Activated CD4-positive, alpha-beta memory T cell treated with anti-CD3 and anti-CD28 coated beads for 36 hours (primary cell): ENCODE measurements at regions not wholly inside any gene's neighbourhood (a gene's known extent, or its start where the extent isn't known, plus 50 kb on each side); places are given as distances from the start of the nearest gene placed in this dataset.

Experiments
- CTCF ChIA-PET: fragments of 350-600 bp; sonication (Branson Sonifier 250); formaldehyde crosslinking; loops from one replicate; lab custom pipeline; 2021; ENCODE audit warnings: antibody characterized with exemption, inconsistent platforms; lab: Charles Lee
- POLR2A ChIA-PET: fragments of 350-600 bp; sonication (Branson Sonifier 250); formaldehyde crosslinking; loops from one replicate; lab custom pipeline; 2021; ENCODE audit warnings: antibody characterized with exemption; lab: Charles Lee
- DNase-seq: peaks from one replicate; pipeline ENCODE4 v3.0.0-alpha.2; 2020
- H3K27ac Mint-ChIP-seq: one replicate; pipeline ENCODE4 v1.8.0; 2021; ENCODE audit warnings: mixed read lengths
- H3K27me3 Mint-ChIP-seq: one replicate; pipeline ENCODE4 v1.8.0; 2021; ENCODE audit warnings: mixed read lengths
- H3K36me3 Mint-ChIP-seq: one replicate; pipeline ENCODE4 v1.8.0; 2021; ENCODE audit warnings: mixed read lengths
- H3K4me1 Mint-ChIP-seq: one replicate; pipeline ENCODE4 v1.8.0; 2021; ENCODE audit warnings: low read depth, mixed read lengths
- H3K4me3 Mint-ChIP-seq: one replicate; pipeline ENCODE4 v1.8.0; 2021; ENCODE audit warnings: mild to moderate bottlenecking, mixed read lengths
- H3K9me3 Mint-ChIP-seq: one replicate; pipeline ENCODE4 v1.8.0; 2021; ENCODE audit warnings: mixed read lengths
- intact Hi-C: fragments of 100-400 bp; cut with micrococcal nuclease; formaldehyde crosslinking; loops from one replicate; pipeline ENCODE4 v1.15.1; 2023

DNA sequence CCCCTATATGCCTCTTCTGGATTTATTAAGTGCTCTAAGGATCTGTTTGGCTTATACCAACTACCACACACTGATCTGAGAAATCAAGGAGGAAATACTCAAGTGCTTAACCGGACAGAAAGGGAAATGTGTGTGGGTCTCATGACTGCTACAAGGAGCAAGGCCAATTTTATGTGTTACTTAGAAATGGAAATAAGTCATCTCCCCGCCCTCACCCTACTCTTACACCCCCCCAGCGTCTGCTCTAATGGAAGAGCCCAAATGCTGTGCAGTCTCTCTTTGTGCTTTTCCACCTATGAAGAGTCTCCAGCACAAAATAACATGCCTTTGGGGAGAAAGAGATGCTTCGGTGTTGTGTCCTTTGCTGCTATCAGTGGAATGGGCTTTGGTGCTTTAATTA lies 428.8 kb upstream of the ARID1B start:
- DNase-seq, result no peak
- POLR2A ChIA-PET, result no interaction called here
- intact Hi-C loops, result no loop called here
- H3K36me3 Mint-ChIP-seq, result no peaks in the 10 kb centered on the region
- H3K27ac Mint-ChIP-seq, result no peak overlapping the region
- no peaks in the 10 kb centered on the region for H3K9me3 Mint-ChIP-seq
- no peaks in the 10 kb centered on the region for H3K4me1 Mint-ChIP-seq
- no peaks in the 10 kb centered on the region for H3K27me3 Mint-ChIP-seq
- CTCF ChIA-PET, result no interaction called here
- H3K4me3 Mint-ChIP-seq, result no peak overlapping the region

DNA sequence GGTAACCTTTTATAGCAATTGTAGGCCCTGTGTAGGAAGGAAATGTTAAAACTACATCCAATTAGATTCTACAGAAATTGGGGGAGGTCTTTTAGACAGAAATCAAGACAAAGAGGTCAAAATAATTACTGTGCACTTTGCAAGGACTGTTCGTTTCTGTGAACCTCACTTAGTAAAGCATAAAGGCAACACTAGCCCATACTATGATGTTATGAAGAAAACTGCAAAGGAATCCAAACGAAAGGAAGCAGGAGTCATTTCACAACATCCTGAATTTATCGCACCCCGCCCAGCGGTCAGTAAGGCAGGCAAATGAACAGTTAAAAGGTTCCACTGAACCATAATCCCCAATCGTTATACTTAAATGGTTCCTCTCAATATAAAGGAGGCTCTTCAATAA lies 429.5 kb upstream of the ARID1B start:
- ChIA-PET CTCF (no interaction called here), POLR2A (no interaction called here)
- H3K9me3 Mint-ChIP-seq, result no peaks in the 10 kb centered on the region
- H3K27me3 Mint-ChIP-seq, result no peaks in the 10 kb centered on the region
- no peak overlapping the region for H3K4me3 Mint-ChIP-seq
- no peak for DNase-seq
- no peaks in the 10 kb centered on the region for H3K36me3 Mint-ChIP-seq
- intact Hi-C loops, result no loop called here
- no peak overlapping the region for H3K27ac Mint-ChIP-seq
- no peaks in the 10 kb centered on the region for H3K4me1 Mint-ChIP-seq

DNA sequence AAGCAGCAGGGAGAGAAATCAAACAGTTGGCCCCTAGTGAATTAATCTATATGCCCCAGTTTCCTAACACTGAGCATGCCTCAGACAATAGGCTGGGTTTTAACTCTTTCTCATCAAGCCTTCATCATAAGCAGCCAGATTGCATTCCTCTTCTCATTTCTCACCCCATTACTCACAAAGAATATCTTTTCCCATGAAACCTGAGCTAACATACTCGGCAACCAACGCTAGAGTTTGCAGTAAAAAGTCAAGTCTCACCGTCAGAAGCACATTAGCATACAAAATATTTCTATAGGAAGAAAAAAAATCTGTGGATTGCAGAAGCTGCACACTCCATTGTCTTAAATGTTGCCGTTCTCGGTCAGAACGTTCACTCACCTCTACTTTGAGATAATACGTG lies 429.9 kb upstream of the ARID1B start:
- DNase-seq, result no peak
- ChIA-PET POLR2A (no interaction called here), CTCF (interaction anchor here (0.6 kb wide), 1 partner anchor 441 kb away, joined by 3 read pairs; no protein-coding TSS in a partner anchor)
- no peak overlapping the region for H3K27ac Mint-ChIP-seq
- H3K27me3 Mint-ChIP-seq, result no peaks in the 10 kb centered on the region
- no peak overlapping the region for H3K4me3 Mint-ChIP-seq
- H3K36me3 Mint-ChIP-seq, result no peaks in the 10 kb centered on the region
- no peaks in the 10 kb centered on the region for H3K9me3 Mint-ChIP-seq
- no peaks in the 10 kb centered on the region for H3K4me1 Mint-ChIP-seq
- intact Hi-C loops, result no loop called here

DNA sequence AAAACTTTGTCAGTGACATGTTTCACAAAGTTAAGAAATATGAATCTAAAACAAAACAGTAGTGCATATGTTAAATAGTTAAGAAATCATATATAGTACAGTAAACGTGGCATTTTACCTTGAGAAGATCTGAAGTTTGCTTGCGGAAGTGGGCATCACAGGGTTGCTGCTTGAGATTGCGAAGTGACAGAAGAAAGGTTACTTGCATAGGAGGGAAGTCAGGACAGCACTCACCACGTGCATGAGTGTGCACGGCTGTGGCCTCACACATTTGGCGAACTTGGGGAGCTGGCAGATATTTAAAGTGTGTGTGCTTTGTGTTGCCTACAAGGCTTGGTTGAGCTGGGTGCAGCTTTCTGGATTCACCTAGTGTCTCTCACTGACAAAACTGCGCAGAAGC lies 431.5 kb upstream of the ARID1B start:
- CTCF ChIA-PET, result no interaction called here
- H3K4me1 Mint-ChIP-seq, result no peaks in the 10 kb centered on the region
- H3K9me3 Mint-ChIP-seq, result no peaks in the 10 kb centered on the region
- no peaks in the 10 kb centered on the region for H3K36me3 Mint-ChIP-seq
- DNase-seq, result peak; percentile 11
- H3K4me3 Mint-ChIP-seq, result no peak overlapping the region
- H3K27ac Mint-ChIP-seq, result no peak overlapping the region
- POLR2A ChIA-PET, result no interaction called here
- intact Hi-C loops, result no loop called here
- no peaks in the 10 kb centered on the region for H3K27me3 Mint-ChIP-seq

DNA sequence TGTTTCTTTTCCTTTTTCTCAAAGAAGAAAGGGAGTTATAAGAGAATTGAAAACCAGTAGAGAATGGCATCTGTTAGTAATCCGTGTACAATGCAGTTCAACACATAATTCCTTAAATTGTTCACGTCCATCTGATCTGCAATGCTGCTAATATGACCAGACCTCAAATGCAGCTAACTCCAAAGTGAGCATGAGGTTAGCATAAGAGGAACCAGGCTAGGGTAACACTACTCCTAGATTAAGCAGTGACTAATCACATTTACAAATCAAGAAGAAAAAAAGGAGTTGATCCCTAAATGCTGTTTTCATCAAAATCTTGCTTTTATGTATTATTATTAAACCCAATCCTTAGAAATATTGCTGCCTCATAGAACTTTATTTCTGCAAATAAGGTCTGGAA lies 432.7 kb upstream of the ARID1B start:
- ChIA-PET POLR2A (no interaction called here), CTCF (no interaction called here)
- H3K36me3 Mint-ChIP-seq, result no peaks in the 10 kb centered on the region
- H3K4me1 Mint-ChIP-seq, result no peaks in the 10 kb centered on the region
- no peaks in the 10 kb centered on the region for H3K27me3 Mint-ChIP-seq
- DNase-seq, result no peak
- intact Hi-C loops, result no loop called here
- no peaks in the 10 kb centered on the region for H3K9me3 Mint-ChIP-seq
- H3K27ac Mint-ChIP-seq, result no peak overlapping the region
- H3K4me3 Mint-ChIP-seq, result no peak overlapping the region

DNA sequence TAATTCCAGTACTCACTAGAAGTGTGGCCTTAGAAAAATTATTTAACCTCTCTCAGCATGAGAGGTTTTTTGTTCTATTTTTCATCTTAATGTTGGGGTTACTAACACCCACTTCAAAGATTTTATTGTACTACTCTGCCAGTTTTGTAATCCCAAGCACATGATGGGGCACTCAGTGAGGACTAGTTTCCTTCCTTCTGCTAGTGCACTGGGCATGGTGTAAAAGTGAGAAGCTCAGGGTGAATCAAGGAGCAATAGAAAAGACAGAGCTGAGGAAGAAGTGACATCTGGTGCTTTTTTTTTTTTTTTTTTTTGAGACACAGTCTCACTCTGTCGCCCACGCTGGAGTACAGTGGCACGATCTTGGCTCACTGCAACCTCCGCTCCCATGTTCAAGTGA lies 439.4 kb upstream of the ARID1B start:
- ChIA-PET POLR2A (no interaction called here), CTCF (interaction anchor here (0.6 kb wide), 1 partner anchor 14 kb away, joined by 3 read pairs; no protein-coding TSS in a partner anchor)
- intact Hi-C loops, result no loop called here
- Mint-ChIP-seq H3K4me1 (no peaks in the 10 kb centered on the region), H3K9me3 (peaks cover 7% of the 10 kb centered on the region), H3K4me3 (no peak overlapping the region), H3K27ac (no peak overlapping the region), H3K36me3 (peaks cover 1% of the 10 kb centered on the region), H3K27me3 (no peaks in the 10 kb centered on the region)
- DNase-seq, result no peak

DNA sequence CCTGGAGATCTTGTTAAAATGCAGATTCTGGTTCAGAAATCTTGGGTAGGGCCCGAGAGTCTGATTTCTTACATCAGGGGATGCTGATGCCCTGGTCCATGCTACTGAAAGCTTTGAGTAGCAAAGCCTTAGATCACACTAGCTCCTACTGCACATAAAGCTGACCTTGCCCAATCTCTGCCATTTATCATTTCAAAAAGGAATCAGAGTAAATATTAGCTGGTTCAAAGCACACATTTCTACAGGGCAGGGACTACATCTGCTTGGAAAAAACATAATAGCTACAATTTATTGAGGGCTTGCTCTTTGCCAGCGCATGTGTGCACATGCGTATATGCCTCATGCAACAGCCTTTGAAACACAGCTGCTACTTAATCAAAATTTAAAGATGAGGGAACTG lies 440.4 kb upstream of the ARID1B start:
- ChIA-PET CTCF (no interaction called here), POLR2A (no interaction called here)
- Mint-ChIP-seq H3K4me3 (no peak overlapping the region), H3K36me3 (peaks cover 5% of the 10 kb centered on the region), H3K27ac (no peak overlapping the region), H3K9me3 (peaks cover 17% of the 10 kb centered on the region), H3K4me1 (no peaks in the 10 kb centered on the region), H3K27me3 (no peaks in the 10 kb centered on the region)
- intact Hi-C loops, result no loop called here
- DNase-seq, result no peak

DNA sequence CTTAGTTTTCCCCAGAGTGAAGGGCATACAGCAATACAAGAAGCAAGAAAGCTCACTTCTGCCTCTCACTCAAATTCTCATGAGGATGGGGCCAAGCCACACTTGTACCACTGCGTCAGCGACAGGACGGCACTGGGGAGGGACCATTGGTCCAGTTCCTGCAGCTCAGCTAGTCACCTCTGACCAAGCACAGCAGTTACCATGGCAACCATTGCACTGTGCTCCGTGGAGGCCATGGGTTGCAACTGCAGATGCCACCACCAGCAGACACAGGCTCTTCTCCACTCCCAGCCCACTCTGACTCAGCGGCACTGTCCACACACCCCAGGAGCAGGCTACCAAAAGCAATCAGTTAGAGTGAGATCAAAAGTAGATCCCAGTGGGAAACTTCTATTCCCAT lies 441.1 kb upstream of the ARID1B start:
- CTCF ChIA-PET, result no interaction called here
- peaks cover 24% of the 10 kb centered on the region for H3K9me3 Mint-ChIP-seq

DNA sequence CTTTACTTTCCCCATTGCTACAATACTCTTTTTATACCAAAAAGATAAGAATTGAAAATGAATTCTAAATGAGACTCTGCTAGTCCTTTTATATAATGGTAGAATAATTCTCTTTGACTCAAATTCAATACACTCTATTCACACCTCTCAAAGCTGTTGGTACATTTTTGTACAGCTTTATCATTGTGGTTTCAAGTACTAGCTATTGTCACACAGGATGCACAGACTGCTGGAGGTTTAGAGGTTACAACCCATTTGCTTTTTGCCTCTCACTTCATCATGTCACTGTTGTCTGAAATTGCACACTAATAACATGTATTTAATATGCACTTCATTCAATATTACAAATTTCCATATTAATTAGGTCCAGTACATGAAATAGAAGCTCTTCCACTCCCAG lies 442.2 kb upstream of the ARID1B start:
- POLR2A ChIA-PET, result no interaction called here

More for the DNA sequence above, 441.1 kb upstream of the ARID1B start:
- peaks cover 12% of the 10 kb centered on the region for H3K36me3 Mint-ChIP-seq
- no peak for DNase-seq
- H3K4me1 Mint-ChIP-seq, result no peaks in the 10 kb centered on the region
- intact Hi-C loops, result no loop called here
- H3K4me3 Mint-ChIP-seq, result no peak overlapping the region
- POLR2A ChIA-PET, result no interaction called here
- no peaks in the 10 kb centered on the region for H3K27me3 Mint-ChIP-seq
- no peak overlapping the region for H3K27ac Mint-ChIP-seq

DNA sequence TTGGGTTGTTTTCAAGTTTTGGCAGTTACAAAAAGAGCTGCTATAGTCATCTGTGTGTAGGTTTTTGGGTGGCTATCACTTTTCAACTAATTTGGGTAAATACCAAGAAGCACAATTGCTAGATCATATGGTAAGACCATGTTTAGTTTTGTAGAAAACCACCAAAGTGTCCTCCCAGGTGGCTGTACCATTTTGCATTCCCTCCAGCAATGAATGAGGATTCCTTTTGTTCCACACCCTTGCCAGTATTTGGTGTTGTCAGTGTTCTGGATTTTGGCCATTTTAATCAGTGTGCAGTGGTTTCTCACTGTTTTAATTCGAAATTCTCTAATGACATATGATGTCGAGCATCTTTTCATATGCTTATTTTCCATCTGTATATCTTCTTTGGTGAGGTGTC lies 457.5 kb upstream of the ARID1B start:
- DNase-seq, result no peak
- H3K27me3 Mint-ChIP-seq, result no peaks in the 10 kb centered on the region

More for the DNA sequence above, 442.2 kb upstream of the ARID1B start:
- Mint-ChIP-seq H3K9me3 (peaks cover 26% of the 10 kb centered on the region), H3K27me3 (no peaks in the 10 kb centered on the region), H3K27ac (no peak overlapping the region), H3K4me3 (no peak overlapping the region), H3K4me1 (no peaks in the 10 kb centered on the region), H3K36me3 (peaks cover 15% of the 10 kb centered on the region)
- intact Hi-C loops, result no loop called here
- no peak for DNase-seq
- CTCF ChIA-PET, result no interaction called here

DNA sequence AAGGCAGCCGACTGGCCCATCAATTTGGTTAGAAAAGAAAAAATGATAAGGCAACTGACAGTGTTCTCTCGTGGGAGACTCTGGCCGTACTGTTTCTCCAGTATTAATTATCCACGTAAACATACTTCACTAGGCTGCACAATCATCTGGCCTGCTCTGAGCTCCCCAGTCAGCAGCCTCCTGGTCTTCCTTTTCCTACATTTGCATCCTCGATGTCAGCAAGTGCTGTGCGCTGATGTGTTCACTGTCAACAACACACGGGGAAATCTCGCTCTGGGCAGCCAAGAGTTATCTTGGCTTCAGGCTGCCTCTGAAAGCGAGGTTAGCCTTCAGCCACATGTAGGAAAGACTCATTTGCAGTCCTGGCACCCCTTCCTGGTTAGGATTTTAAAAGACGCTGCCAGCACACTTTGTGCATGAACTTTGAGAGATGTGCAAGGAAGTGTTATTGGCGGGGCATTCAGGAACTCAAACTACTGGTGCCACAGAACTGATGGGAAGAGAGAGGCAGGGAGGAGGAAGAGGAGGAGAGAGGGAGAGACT lies 460.5 kb upstream of the ARID1B start:
- Mint-ChIP-seq H3K4me3 (no peak overlapping the region), H3K4me1 (no peaks in the 10 kb centered on the region), H3K27ac (no peak overlapping the region), H3K27me3 (no peaks in the 10 kb centered on the region), H3K9me3 (no peaks in the 10 kb centered on the region), H3K36me3 (no peaks in the 10 kb centered on the region)
- POLR2A ChIA-PET, result no interaction called here
- CTCF ChIA-PET, result no interaction called here
- intact Hi-C loops, result no loop called here
- DNase-seq, result no peak

More for the DNA sequence above, 457.5 kb upstream of the ARID1B start:
- CTCF ChIA-PET, result no interaction called here
- Mint-ChIP-seq H3K9me3 (peaks cover 5% of the 10 kb centered on the region), H3K36me3 (no peaks in the 10 kb centered on the region), H3K4me3 (no peak overlapping the region), H3K27ac (no peak overlapping the region), H3K4me1 (no peaks in the 10 kb centered on the region)
- POLR2A ChIA-PET, result no interaction called here
- intact Hi-C loops, result no loop called here

DNA sequence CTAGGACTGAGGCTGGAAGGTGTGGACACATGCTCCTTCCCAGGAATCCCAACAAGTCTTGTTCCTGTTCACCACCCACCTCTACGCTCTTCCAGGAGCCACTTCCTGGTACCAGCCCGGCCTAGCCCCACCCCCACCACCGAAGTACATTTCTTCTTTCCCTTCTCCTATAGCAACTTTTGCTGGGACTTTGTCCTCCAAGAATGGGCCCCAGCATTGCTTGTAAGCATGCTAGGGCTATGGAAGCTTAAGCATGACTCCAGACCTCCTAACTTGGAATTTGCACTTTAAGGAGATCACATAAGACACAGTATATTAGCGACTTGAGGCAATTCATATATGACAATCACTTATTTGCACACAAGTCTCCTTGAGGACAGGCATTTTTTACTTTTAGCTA lies 462.0 kb upstream of the ARID1B start:
- H3K27ac Mint-ChIP-seq, result no peak overlapping the region
- no peaks in the 10 kb centered on the region for H3K36me3 Mint-ChIP-seq
- H3K4me1 Mint-ChIP-seq, result no peaks in the 10 kb centered on the region
- intact Hi-C loops, result no loop called here
- no peak overlapping the region for H3K4me3 Mint-ChIP-seq
- CTCF ChIA-PET, result no interaction called here
- no peak for DNase-seq
- POLR2A ChIA-PET, result no interaction called here
- H3K9me3 Mint-ChIP-seq, result no peaks in the 10 kb centered on the region
- no peaks in the 10 kb centered on the region for H3K27me3 Mint-ChIP-seq

DNA sequence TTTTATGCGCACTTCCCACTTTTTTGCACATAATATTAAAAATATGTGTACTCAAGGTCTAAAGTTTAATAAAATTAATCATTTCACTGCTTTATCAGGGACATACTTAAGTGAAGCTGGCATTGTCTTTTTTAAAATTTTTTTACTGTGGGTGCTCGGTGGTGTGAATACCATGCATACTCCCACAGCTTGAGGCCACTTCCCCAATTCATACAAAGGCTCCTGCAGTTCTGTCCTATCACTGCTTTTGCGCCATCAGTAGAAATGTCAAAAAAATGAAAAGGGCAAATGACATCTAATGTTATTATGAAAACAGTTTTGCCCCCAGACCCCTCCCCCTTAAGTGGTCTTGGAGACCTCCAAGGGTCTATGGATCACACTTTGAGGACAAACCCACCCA lies 464.1 kb upstream of the ARID1B start:
- Mint-ChIP-seq H3K4me3 (no peak overlapping the region), H3K27me3 (no peaks in the 10 kb centered on the region), H3K9me3 (no peaks in the 10 kb centered on the region), H3K4me1 (peaks cover 2% of the 10 kb centered on the region), H3K27ac (no peak overlapping the region), H3K36me3 (no peaks in the 10 kb centered on the region)
- ChIA-PET POLR2A (no interaction called here), CTCF (no interaction called here)
- DNase-seq, result no peak
- intact Hi-C loops, result no loop called here
